Suprapubic skin (tissue), 4 donors: ENCODE measurements at regions not wholly inside any gene's neighbourhood (a gene's known extent, or its start where the extent isn't known, plus 50 kb on each side); places are given as distances from the start of the nearest gene placed in this dataset.

ENCODE experiments used
- CTCF ChIP-seq, 2 donors: fragments of 200-600 bp in 1 of 2; fragments of 450-650 bp in 1 of 2; sonication (generic) in 1 of 2; IDR thresholded peaks; one replicate each; pipeline ENCODE4 v1.5.1; 2016 to 2019; ENCODE audit warnings: antibody characterized with exemption in 2 of 2, mild to moderate bottlenecking in 1 of 2, moderate library complexity in 1 of 2
- EP300 ChIP-seq: sonication (generic); formaldehyde crosslinking; IDR thresholded peaks from one replicate; pipeline ENCODE4 v1.6.1; 2017; ENCODE audit warnings: antibody characterized with exemption
- POLR2A ChIP-seq, 2 donors: fragments of 450-650 bp; IDR thresholded peaks; one replicate each; pipeline ENCODE4 v1.6.1; 2017; ENCODE audit warnings: antibody characterized with exemption in 2 of 2, mild to moderate bottlenecking in 2 of 2, moderate library complexity in 2 of 2
- POLR2AphosphoS5 ChIP-seq, 3 donors: sonication (generic); formaldehyde crosslinking; IDR thresholded peaks; one replicate each; pipeline ENCODE4 v1.6.1; 2017; ENCODE audit warnings: antibody characterized with exemption in 3 of 3

GRCh38 chr12:93093243-93093642 lies 164.1 kb upstream of the EEA1 start:
- TF ChIP-seq POLR2AphosphoS5 (IDR thresholded peaks at IDR 0.05) = no peak
- no peak for TF ChIP-seq CTCF (IDR thresholded peaks at IDR 0.05)
- TF ChIP-seq POLR2A (IDR thresholded peaks at IDR 0.05) = no peak
- no peak for TF ChIP-seq EP300
